Heart left ventricle (tissue), 13 donors: ENCODE measurements at regions not wholly inside any gene's neighbourhood (a gene's known extent, or its start where the extent isn't known, plus 50 kb on each side); places are given as distances from the start of the nearest gene placed in this dataset.
"Not testable (repeated sequence)": the region's sequence is repeated elsewhere in the genome, so short reads cannot be mapped to it uniquely, and the experiment has no call there.

ENCODE experiments used
- POLR2A ChIP-seq, 2 donors: fragments of 450-650 bp; IDR thresholded peaks; one replicate each; pipeline ENCODE4 v1.6.1; 2017; ENCODE audit warnings: antibody characterized with exemption in 2 of 2, mild to moderate bottlenecking in 2 of 2, moderate library complexity in 2 of 2
- TF ChIP-seq, protein P1 (sequence below), 12 donors: fragments of 200-600 bp; sonication (generic) in 4 of 12; IDR thresholded peaks; one replicate each; pipeline versions ENCODE4 v1.5.0 to v1.8.0; 2018 to 2022; ENCODE audit warnings: antibody characterized with exemption in 12 of 12, mild to moderate bottlenecking in 5 of 12
- donor health status: ischemic (EF 13 %, LVEDD 7.1; RV severe dilation, severe dysfunction).
- donor health status: DM: no; HTN: yes; CAD: no.
- donor health status: DM: no; HTN: no; CAD: no.
- donor health status: ischemic (EF 25% LVEDD 6.9; RV normal size, moderate dysfunction).
- donor health status: ischemic (EF 25% LVEDD 5.7; RV mildly dilated, moderate dysfunction).
- donor health status: ischemic (EF 35%, LVEDD 5.7; RV mildly dilated, moderate dysfunction).
- donor health status: nonischemic (EF 11% LVEDD 7.7; RV severe dilation, severe dysfunction).
- donor health status: DM: yes; HTN: yes; CAD: no.
- donor health status: PGD.
- donor health status: ischemic (EF 29% LVEDD 5.4; RV normal size, mild dysfunction).
- donor health status: nonischemic (EF 23%, LVEDD 6.1; RV moderate dilation, normal function).

DNA sequence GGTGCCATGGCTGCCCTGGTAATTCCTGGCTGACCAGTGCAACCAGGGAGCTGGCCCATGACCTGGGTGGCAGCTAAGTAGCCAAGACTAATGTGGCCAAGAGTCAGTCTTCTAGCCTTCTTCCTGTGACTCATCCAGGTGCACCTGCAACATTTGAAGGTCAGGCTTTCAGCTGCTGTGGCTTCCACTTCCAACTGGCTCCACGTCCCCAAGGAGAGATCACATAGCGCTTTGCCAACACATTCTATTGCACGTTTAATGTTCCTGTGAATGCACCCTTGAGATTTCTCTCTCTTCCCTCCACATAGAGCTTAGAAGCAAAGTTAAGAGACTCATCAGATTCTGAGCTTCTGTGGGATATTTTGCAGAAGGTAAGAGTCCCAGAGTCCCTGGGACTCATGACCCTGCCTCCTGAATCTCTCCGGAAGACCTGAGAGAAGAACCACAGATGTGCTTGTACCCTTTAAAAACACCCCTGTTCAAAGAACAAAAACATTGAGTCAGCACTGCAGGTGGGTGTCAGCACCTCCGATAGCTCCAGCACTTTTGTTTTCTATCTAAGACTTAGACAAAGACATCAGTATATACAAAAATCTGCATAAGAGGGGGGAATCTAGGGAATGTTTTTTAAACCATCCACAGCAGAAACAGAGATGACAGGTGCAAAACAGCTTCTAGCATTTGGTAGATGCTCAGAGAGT is 88.5 kb upstream of the DRD5 start:
- TF ChIP-seq, protein P1, sequence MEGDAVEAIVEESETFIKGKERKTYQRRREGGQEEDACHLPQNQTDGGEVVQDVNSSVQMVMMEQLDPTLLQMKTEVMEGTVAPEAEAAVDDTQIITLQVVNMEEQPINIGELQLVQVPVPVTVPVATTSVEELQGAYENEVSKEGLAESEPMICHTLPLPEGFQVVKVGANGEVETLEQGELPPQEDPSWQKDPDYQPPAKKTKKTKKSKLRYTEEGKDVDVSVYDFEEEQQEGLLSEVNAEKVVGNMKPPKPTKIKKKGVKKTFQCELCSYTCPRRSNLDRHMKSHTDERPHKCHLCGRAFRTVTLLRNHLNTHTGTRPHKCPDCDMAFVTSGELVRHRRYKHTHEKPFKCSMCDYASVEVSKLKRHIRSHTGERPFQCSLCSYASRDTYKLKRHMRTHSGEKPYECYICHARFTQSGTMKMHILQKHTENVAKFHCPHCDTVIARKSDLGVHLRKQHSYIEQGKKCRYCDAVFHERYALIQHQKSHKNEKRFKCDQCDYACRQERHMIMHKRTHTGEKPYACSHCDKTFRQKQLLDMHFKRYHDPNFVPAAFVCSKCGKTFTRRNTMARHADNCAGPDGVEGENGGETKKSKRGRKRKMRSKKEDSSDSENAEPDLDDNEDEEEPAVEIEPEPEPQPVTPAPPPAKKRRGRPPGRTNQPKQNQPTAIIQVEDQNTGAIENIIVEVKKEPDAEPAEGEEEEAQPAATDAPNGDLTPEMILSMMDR (IDR thresholded peaks at IDR 0.05): not testable (repeated sequence)
- not testable (repeated sequence) for TF ChIP-seq POLR2A (IDR thresholded peaks at IDR 0.05)
